DND-41 (cell line): ENCODE measurements at regions not wholly inside any gene's neighbourhood (a gene's known extent, or its start where the extent isn't known, plus 50 kb on each side); places are given as distances from the start of the nearest gene placed in this dataset.

ENCODE experiments used
- CTCF ChIP-seq: IDR thresholded peaks from 2 replicates; pipeline ENCODE4 v1.5.1; 2012; ENCODE audit warnings: borderline replicate concordance, low read length, moderate library complexity, mild to moderate bottlenecking; ENCODE audit not compliant: poor library complexity, severe bottlenecking; ENCODE audit errors: extremely low read depth
- EZH2 ChIP-seq: IDR thresholded peaks from 3 replicates; pipeline ENCODE4 v1.6.1; 2012; ENCODE audit warnings: borderline replicate concordance, low read depth, mild to moderate bottlenecking, moderate library complexity, low read length, inconsistent platforms; ENCODE audit not compliant: severe bottlenecking

- TF ChIP-seq CTCF, result no peak
- no peak for TF ChIP-seq EZH2
These were observed 829.7 kb upstream of the FAT3 start for GRCh38 chr11:91394727-91395414.
